ENCODE measurements at regions not wholly inside any gene's neighbourhood (a gene's known extent, or its start where the extent isn't known, plus 50 kb on each side); places are given as distances from the start of the nearest gene placed in this dataset.

DNA sequence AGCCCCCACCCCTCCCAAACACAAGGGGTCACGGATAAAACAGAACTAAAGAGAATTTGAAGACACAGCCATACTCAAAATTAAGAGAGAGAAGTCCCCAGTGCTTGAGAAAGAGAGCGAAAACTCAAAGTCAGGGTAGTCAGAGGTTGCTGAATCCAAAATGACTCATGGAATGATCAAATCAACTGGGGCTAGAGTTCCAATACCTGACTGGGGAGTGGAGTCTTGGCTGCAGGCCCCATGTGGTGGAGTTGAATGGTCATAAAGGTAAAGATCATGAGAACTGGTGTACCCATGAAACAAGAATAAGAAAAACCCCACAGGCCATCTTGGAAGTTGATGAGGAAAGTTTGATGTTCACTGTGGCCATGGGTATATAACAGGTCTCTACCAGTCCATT, 84.5 kb upstream of the LRRN2 start:
- TF ChIP-seq EP300 (IDR thresholded peaks at IDR 0.05) (no peak), CTCF (IDR thresholded peaks at IDR 0.05) (no peak)

Measured in ovary (tissue), 3 donors.